Testis (tissue), 2 donors: ENCODE measurements at regions not wholly inside any gene's neighbourhood (a gene's known extent, or its start where the extent isn't known, plus 50 kb on each side); places are given as distances from the start of the nearest gene placed in this dataset.
"Not testable (repeated sequence)": the region's sequence is repeated elsewhere in the genome, so short reads cannot be mapped to it uniquely, and the experiment has no call there.

ENCODE experiments used
- CTCF ChIP-seq, 3 experiments: fragments of 450-650 bp in 2 of 3; fragments of 200-600 bp in 1 of 3; sonication (generic) in 1 of 3; IDR thresholded peaks; one replicate each; pipeline ENCODE4 v1.5.1; 2016 to 2019; ENCODE audit warnings: antibody characterized with exemption in 3 of 3, mild to moderate bottlenecking in 2 of 3, moderate library complexity in 1 of 3
- POLR2A ChIP-seq: fragments of 450-650 bp; IDR thresholded peaks from one replicate; pipeline ENCODE4 v1.6.1; 2017; ENCODE audit warnings: antibody characterized with exemption, mild to moderate bottlenecking, moderate library complexity

GRCh38 chr18:14985291-14986013, 237.5 kb downstream of the ANKRD30B start:
- not testable (repeated sequence) for TF ChIP-seq POLR2A; CTCF (IDR thresholded peaks at IDR 0.05)
